IMR-90 (cell line): ENCODE measurements at regions not wholly inside any gene's neighbourhood (a gene's known extent, or its start where the extent isn't known, plus 50 kb on each side); places are given as distances from the start of the nearest gene placed in this dataset.

Source experiments
- ATAC-seq: fragments of 200-7000 bp; cut with Tn5 transposase; 2 replicates; pipeline ENCODE4 v1.9.1; 2020; ENCODE audit warnings: low read depth, mild to moderate bottlenecking, moderate library complexity
- BruUV-seq: library from RNA; stranded (reverse); fragments of 400-500 nt; replicated peaks from 2 replicates; lab custom pipeline; 2021; lab: Mats Ljungman, UMichigan
- CTCF ChIA-PET: fragments of 300-600 bp; formaldehyde crosslinking; extraction: SDS; loops from one replicate; lab custom pipeline; 2021; ENCODE audit warnings: antibody characterized with exemption; lab: Yijun Ruan, JAX
- POLR2A ChIA-PET: fragments of 300-600 bp; sonication (Branson Sonifier 250); formaldehyde crosslinking; loops from one replicate; lab custom pipeline; 2022; ENCODE audit warnings: antibody characterized with exemption; ENCODE audit not compliant: unreplicated experiment; lab: Charles Lee
- DNase-seq: peaks from one replicate; pipeline ENCODE4 v3.0.0; 2013
- H2AFZ ChIP-seq: replicated peaks from 2 replicates; pipeline ENCODE3; 2013; ENCODE audit warnings: low read length, mild to moderate bottlenecking; ENCODE audit not compliant: poor library complexity
- H2AK5ac ChIP-seq: 2 replicates; pipeline ENCODE4 v1.6.1; 2013; ENCODE audit warnings: low read depth, low read length, inconsistent platforms
- H2AK9ac ChIP-seq: replicated peaks from 2 replicates; pipeline ENCODE3; 2013; ENCODE audit warnings: mild to moderate bottlenecking, low read depth, low read length, moderate library complexity; ENCODE audit not compliant: poor library complexity
- H2BK120ac ChIP-seq: 2 replicates; pipeline ENCODE4 v1.6.1; 2013; ENCODE audit warnings: low read depth, low read length, inconsistent platforms
- H2BK15ac ChIP-seq: 3 replicates; pipeline ENCODE4 v1.6.1; 2013; ENCODE audit warnings: low read depth, low read length, inconsistent platforms
- H2BK20ac ChIP-seq: 2 replicates; pipeline ENCODE4 v1.6.1; 2013; ENCODE audit warnings: low read depth, mild to moderate bottlenecking, inconsistent platforms, low read length, moderate library complexity
- H2BK5ac ChIP-seq: 2 replicates; pipeline ENCODE4 v1.6.1; 2013; ENCODE audit warnings: mild to moderate bottlenecking, low read depth, low read length, inconsistent platforms; ENCODE audit not compliant: poor library complexity, severe bottlenecking
- H3K14ac ChIP-seq: replicated peaks from 2 replicates; pipeline ENCODE4 v1.6.1; 2013; ENCODE audit warnings: low read depth, low read length, inconsistent platforms
- H3K18ac ChIP-seq: 2 replicates; pipeline ENCODE4 v1.6.1; 2013; ENCODE audit warnings: low read depth, low read length, control low read depth
- H3K23ac ChIP-seq: 2 replicates; pipeline ENCODE4 v1.6.1; 2013; ENCODE audit warnings: low read depth, low read length, inconsistent platforms
- H3K27ac ChIP-seq: 2 replicates; pipeline ENCODE4 v1.5.1; 2013; ENCODE audit warnings: mild to moderate bottlenecking, control low read depth, low read length; ENCODE audit not compliant: insufficient read depth
- H3K27me3 ChIP-seq: 2 replicates; pipeline ENCODE4 v1.6.1; 2013; ENCODE audit warnings: low read length; ENCODE audit not compliant: control insufficient read depth, insufficient read depth
- H3K36me3 ChIP-seq: 2 replicates; pipeline ENCODE4 v1.6.1; 2013; ENCODE audit warnings: low read length, mixed read lengths; ENCODE audit not compliant: control insufficient read depth, insufficient read depth
- H3K4ac ChIP-seq: 2 replicates; pipeline ENCODE4 v1.6.1; 2013; ENCODE audit warnings: low read depth, low read length, inconsistent platforms
- H3K4me1 ChIP-seq: 2 replicates; pipeline ENCODE4 v1.6.1; 2013; ENCODE audit warnings: low read length, mixed read lengths; ENCODE audit not compliant: control insufficient read depth, insufficient read depth
- H3K4me2 ChIP-seq: 2 replicates; pipeline ENCODE4 v1.6.1; 2013; ENCODE audit warnings: low read depth, mild to moderate bottlenecking, control low read depth, low read length, moderate library complexity
- H3K4me3 ChIP-seq: 2 replicates; pipeline ENCODE4 v1.5.1; 2013; ENCODE audit warnings: low read depth, mild to moderate bottlenecking, control low read depth, low read length, moderate library complexity; ENCODE audit not compliant: insufficient read depth
- H3K56ac ChIP-seq: 2 replicates; pipeline ENCODE4 v1.6.1; 2013; ENCODE audit warnings: low read length, inconsistent platforms; ENCODE audit not compliant: insufficient read depth; ENCODE audit errors: extremely low read depth
- H3K79me1 ChIP-seq, 2 experiments: 2 replicates each; pipeline ENCODE4 v1.6.1; 2013; ENCODE audit warnings: low read length in 2 of 2, inconsistent platforms in 1 of 2, low read depth in 1 of 2
- H3K9ac ChIP-seq: 2 replicates; pipeline ENCODE4 v1.6.1; 2013; ENCODE audit warnings: low read depth, low read length, control low read depth
- H3K9me1 ChIP-seq: 2 replicates; pipeline ENCODE4 v1.6.1; 2013; ENCODE audit warnings: low read length, inconsistent platforms; ENCODE audit not compliant: insufficient read depth
- H3K9me3 ChIP-seq: 2 replicates; pipeline ENCODE4 v1.6.1; 2013; ENCODE audit warnings: low read length; ENCODE audit not compliant: control insufficient read depth, insufficient read depth
- H4K20me1 ChIP-seq: 2 replicates; pipeline ENCODE4 v1.6.1; 2013; ENCODE audit warnings: low read length, inconsistent platforms; ENCODE audit not compliant: insufficient read depth
- H4K5ac ChIP-seq: 2 replicates; pipeline ENCODE4 v1.6.1; 2013; ENCODE audit warnings: mild to moderate bottlenecking, low read depth, low read length, control low read depth
- H4K8ac ChIP-seq, 2 experiments: 2 replicates each; pipeline ENCODE4 v1.6.1; 2013; ENCODE audit warnings: low read depth in 2 of 2, low read length in 2 of 2, control low read depth in 1 of 2, inconsistent platforms in 1 of 2
- H4K91ac ChIP-seq: 2 replicates; pipeline ENCODE4 v1.6.1; 2013; ENCODE audit warnings: low read depth, low read length, inconsistent platforms; ENCODE audit not compliant: insufficient read depth
- BHLHE40 ChIP-seq: fragments of 150-350 bp; IDR thresholded peaks from 2 replicates; pipeline ENCODE4 v1.6.1; 2016; ENCODE audit warnings: mild to moderate bottlenecking, low read depth, low read length
- FOS ChIP-seq: fragments of 150-350 bp; IDR thresholded peaks from 2 replicates; pipeline ENCODE4 v1.6.1; 2016; ENCODE audit warnings: low read depth, low read length
- MAFK ChIP-seq: IDR thresholded peaks from 2 replicates; pipeline ENCODE4 v1.6.1; 2012; ENCODE audit warnings: low read depth, low read length, improper control_type of control experiment
- NFE2L2 ChIP-seq: fragments of 150-350 bp; IDR thresholded peaks from 2 replicates; pipeline ENCODE4 v1.6.1; 2016; ENCODE audit warnings: low read depth, mild to moderate bottlenecking, low read length
- POLR2A ChIP-seq: IDR thresholded peaks from 2 replicates; pipeline ENCODE4 v1.6.1; 2012; ENCODE audit warnings: mild to moderate bottlenecking, low read depth, low read length
- RAD21 ChIP-seq: IDR thresholded peaks from 2 replicates; pipeline ENCODE4 v1.6.1; 2012; ENCODE audit warnings: low read length, improper control_type of control experiment
- RFX5 ChIP-seq: IDR thresholded peaks from 2 replicates; pipeline ENCODE4 v1.8.0; 2012; ENCODE audit warnings: low read depth, mild to moderate bottlenecking, low read length, moderate library complexity
- SMC3 ChIP-seq: fragments of 150-350 bp; IDR thresholded peaks from 2 replicates; pipeline ENCODE4 v1.6.1; 2016; ENCODE audit warnings: low read depth, mild to moderate bottlenecking, antibody characterized with exemption, low read length, moderate library complexity
- USF2 ChIP-seq: fragments of 150-350 bp; IDR thresholded peaks from 2 replicates; pipeline ENCODE4 v1.6.1; 2017; ENCODE audit warnings: mild to moderate bottlenecking, antibody characterized with exemption, low read length, low read depth
- WGBS, 2 experiments: methylation state at CpG; one replicate each; pipeline versions ENCODE4 v1.1.5 to v1.1.7; 2013; ENCODE audit warnings: missing lambda C conversion rate in 2 of 2; ENCODE audit not compliant: insufficient read length in 1 of 2; ENCODE audit errors: extremely low coverage in 2 of 2; 5-methylcytosine and 5-hydroxymethylcytosine counted together
- dilution Hi-C: fragments of 300-500 bp; cut with HindIII; formaldehyde crosslinking; loops from one replicate; pipeline ENCODE4 v1.14.3; 2018; ENCODE audit warnings: low sequenced_read_pairs; ENCODE audit not compliant: unreplicated experiment
- in situ Hi-C: fragments of 300-500 bp; cut with MboI; formaldehyde crosslinking; loops from 3 replicates; pipeline ENCODE4 v1.14.3; 2019; ENCODE audit warnings: low sequenced_read_pairs, inconsistent platforms, mixed read lengths
- intact Hi-C: fragments of 100-400 bp; cut with micrococcal nuclease; formaldehyde crosslinking; loops from 2 replicates; pipeline ENCODE4 v1.10.0; 2022
- TF ChIP-seq, protein P1 (sequence below): fragments of 150-350 bp; IDR thresholded peaks from 2 replicates; pipeline ENCODE4 v1.6.1; 2016; ENCODE audit warnings: low read depth, mild to moderate bottlenecking, low read length, moderate library complexity, borderline replicate concordance

DNA sequence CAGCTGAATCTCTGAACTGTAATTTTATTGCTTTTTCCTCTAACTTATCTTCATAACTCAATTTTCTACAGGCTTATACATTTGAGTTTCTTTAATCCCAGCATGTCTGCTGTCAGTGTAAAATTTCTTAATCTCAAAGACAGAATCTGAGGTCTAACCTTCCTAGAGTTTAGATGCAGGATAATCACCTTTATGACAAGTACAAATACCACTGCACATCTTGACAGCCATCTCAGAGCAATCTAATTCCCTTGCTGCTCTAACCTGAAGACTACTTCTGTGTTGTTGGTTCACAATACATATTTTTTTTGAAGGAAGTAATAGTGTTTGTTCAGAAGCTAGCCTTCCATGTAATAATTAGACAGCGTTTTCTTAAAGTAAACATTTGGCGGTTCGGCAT lies 424.2 kb upstream of the ZWINT start:
- Histone ChIP-seq H3K36me3 (no peaks in the 10 kb centered on the region), H2AK9ac (no peak overlapping the region), H2BK15ac (no peak overlapping the region), H3K9me3 (no peaks in the 10 kb centered on the region; the same call in 1 of the 2 replicates), H4K8ac (no peak overlapping the region), H4K91ac (no peak overlapping the region), H4K20me1 (no peaks in the 10 kb centered on the region), H2BK120ac (no peak overlapping the region), H2AK5ac (no peak overlapping the region), H3K9ac (no peak overlapping the region), H3K4me3 (no peak overlapping the region), H3K9me1 (no peaks in the 10 kb centered on the region), H3K14ac (no peak overlapping the region), H2AFZ (no peak overlapping the region), H3K27me3 (no peaks in the 10 kb centered on the region), H3K4me2 (no peak overlapping the region), H3K79me1 (no peaks in the 10 kb centered on the region), H3K56ac (no peak overlapping the region), H3K27ac (no peak overlapping the region), H2BK5ac (no peak overlapping the region), H3K4ac (no peak overlapping the region), H4K5ac (no peak overlapping the region), H3K4me1 (no peaks in the 10 kb centered on the region), H3K18ac (no peak overlapping the region), H3K23ac (no peak overlapping the region), H2BK20ac (no peak overlapping the region)
- POLR2A ChIA-PET, result no interaction called here
- no peak for ATAC-seq
- no peak for TF ChIP-seq SMC3
- no peak for TF ChIP-seq RFX5
- TF ChIP-seq POLR2A, result no peak
- no peak for TF ChIP-seq NFE2L2
- TF ChIP-seq MAFK, result no peak
- no peak for TF ChIP-seq FOS
- TF ChIP-seq, protein P1, sequence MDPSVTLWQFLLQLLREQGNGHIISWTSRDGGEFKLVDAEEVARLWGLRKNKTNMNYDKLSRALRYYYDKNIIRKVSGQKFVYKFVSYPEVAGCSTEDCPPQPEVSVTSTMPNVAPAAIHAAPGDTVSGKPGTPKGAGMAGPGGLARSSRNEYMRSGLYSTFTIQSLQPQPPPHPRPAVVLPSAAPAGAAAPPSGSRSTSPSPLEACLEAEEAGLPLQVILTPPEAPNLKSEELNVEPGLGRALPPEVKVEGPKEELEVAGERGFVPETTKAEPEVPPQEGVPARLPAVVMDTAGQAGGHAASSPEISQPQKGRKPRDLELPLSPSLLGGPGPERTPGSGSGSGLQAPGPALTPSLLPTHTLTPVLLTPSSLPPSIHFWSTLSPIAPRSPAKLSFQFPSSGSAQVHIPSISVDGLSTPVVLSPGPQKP, result no peak
- no peak for TF ChIP-seq BHLHE40
- no peak for TF ChIP-seq RAD21
- no peak for TF ChIP-seq USF2
- BruUV-seq, result no TSS peak
- in situ Hi-C loops, result no loop called here
- intact Hi-C loops, result no loop called here
- dilution Hi-C loops, result no loop called here
- DNase-seq, result no peak
- no CpG with 5 or more reads among the region's 3 CpGs for WGBS, 2 experiments
- CTCF ChIA-PET, result no interaction called here
